ENCODE measurements at regions not wholly inside any gene's neighbourhood (a gene's known extent, or its start where the extent isn't known, plus 50 kb on each side); places are given as distances from the start of the nearest gene placed in this dataset.

DNA sequence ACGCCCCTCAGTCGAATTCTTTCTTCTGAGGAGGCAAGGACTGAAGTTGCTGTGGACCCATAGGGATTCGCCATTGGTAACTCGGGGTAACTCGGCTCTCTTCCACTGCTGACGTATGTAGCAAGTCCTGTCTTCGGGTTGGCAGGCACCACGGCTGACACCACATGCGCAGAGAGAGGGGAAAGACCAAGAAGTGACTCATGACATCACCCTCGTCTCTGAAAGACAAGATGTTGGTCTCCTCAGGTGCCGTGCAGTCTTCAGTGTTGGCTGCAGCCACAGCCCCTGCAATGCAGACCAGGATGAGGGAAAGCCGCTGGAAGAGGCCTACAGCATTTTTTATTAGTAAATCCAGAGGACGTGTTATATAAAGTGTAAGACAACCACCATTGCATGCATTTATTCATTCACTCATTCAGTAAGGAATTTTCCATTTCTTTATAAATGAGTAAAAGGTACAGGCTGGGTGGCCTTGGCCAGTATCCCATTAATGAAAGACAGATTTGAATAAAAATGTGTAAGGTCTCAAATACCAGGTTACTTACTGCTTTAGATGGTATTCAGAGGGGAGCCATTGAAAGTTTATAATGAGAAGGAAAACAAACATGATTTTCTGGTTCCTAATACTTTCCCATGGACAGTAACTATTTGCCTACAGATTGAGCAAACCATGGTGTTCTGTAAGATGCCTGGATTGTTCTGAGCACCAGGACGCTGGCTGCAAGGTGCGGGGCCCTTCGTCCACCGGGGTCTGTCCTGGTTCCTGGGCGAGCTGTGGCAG is 50.7 kb upstream of the IRF2BP2 start:
- TF ChIP-seq, protein P1, sequence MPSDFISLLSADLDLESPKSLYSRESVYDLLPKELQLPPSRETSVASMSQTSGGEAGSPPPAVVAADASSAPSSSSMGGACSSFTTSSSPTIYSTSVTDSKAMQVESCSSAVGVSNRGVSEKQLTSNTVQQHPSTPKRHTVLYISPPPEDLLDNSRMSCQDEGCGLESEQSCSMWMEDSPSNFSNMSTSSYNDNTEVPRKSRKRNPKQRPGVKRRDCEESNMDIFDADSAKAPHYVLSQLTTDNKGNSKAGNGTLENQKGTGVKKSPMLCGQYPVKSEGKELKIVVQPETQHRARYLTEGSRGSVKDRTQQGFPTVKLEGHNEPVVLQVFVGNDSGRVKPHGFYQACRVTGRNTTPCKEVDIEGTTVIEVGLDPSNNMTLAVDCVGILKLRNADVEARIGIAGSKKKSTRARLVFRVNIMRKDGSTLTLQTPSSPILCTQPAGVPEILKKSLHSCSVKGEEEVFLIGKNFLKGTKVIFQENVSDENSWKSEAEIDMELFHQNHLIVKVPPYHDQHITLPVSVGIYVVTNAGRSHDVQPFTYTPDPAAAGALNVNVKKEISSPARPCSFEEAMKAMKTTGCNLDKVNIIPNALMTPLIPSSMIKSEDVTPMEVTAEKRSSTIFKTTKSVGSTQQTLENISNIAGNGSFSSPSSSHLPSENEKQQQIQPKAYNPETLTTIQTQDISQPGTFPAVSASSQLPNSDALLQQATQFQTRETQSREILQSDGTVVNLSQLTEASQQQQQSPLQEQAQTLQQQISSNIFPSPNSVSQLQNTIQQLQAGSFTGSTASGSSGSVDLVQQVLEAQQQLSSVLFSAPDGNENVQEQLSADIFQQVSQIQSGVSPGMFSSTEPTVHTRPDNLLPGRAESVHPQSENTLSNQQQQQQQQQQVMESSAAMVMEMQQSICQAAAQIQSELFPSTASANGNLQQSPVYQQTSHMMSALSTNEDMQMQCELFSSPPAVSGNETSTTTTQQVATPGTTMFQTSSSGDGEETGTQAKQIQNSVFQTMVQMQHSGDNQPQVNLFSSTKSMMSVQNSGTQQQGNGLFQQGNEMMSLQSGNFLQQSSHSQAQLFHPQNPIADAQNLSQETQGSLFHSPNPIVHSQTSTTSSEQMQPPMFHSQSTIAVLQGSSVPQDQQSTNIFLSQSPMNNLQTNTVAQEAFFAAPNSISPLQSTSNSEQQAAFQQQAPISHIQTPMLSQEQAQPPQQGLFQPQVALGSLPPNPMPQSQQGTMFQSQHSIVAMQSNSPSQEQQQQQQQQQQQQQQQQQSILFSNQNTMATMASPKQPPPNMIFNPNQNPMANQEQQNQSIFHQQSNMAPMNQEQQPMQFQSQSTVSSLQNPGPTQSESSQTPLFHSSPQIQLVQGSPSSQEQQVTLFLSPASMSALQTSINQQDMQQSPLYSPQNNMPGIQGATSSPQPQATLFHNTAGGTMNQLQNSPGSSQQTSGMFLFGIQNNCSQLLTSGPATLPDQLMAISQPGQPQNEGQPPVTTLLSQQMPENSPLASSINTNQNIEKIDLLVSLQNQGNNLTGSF (CRISPR knock-in tag; IDR thresholded peaks at IDR 0.05) = no peak
- TF ChIP-seq MLLT10 (CRISPR knock-in tag; IDR thresholded peaks at IDR 0.05) (no peak), NR2F1 (CRISPR knock-in tag; IDR thresholded peaks at IDR 0.05) (no peak), NFYB (CRISPR knock-in tag; IDR thresholded peaks at IDR 0.05) (no peak), ZNF616 (CRISPR knock-in tag; IDR thresholded peaks at IDR 0.05; ENCODE audit: low read depth) (no peak), RELA (CRISPR knock-in tag; IDR thresholded peaks at IDR 0.05) (no peak)
- TF ChIP-seq, protein P2, sequence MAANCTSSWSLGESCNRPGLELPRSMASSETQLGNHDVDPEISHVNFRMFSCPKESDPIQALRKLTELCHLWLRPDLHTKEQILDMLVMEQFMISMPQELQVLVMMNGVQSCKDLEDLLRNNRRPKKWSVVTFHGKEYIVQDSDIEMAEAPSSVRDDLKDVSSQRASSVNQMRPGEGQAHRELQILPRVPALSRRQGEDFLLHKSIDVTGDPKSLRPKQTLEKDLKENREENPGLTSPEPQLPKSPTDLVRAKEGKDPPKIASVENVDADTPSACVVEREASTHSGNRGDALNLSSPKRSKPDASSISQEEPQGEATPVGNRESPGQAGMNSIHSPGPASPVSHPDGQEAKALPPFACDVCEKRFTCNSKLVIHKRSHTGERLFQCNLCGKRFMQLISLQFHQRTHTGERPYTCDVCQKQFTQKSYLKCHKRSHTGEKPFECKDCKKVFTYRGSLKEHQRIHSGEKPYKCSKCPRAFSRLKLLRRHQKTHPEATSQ (CRISPR knock-in tag; IDR thresholded peaks at IDR 0.05; ENCODE audit: borderline replicate concordance) = no peak
- TF ChIP-seq, protein P3, sequence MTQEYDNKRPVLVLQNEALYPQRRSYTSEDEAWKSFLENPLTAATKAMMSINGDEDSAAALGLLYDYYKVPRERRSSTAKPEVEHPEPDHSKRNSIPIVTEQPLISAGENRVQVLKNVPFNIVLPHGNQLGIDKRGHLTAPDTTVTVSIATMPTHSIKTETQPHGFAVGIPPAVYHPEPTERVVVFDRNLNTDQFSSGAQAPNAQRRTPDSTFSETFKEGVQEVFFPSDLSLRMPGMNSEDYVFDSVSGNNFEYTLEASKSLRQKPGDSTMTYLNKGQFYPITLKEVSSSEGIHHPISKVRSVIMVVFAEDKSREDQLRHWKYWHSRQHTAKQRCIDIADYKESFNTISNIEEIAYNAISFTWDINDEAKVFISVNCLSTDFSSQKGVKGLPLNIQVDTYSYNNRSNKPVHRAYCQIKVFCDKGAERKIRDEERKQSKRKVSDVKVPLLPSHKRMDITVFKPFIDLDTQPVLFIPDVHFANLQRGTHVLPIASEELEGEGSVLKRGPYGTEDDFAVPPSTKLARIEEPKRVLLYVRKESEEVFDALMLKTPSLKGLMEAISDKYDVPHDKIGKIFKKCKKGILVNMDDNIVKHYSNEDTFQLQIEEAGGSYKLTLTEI (CRISPR knock-in tag; conservative IDR thresholded peaks at IDR 0.05) = no peak
- TF ChIP-seq, protein P4, sequence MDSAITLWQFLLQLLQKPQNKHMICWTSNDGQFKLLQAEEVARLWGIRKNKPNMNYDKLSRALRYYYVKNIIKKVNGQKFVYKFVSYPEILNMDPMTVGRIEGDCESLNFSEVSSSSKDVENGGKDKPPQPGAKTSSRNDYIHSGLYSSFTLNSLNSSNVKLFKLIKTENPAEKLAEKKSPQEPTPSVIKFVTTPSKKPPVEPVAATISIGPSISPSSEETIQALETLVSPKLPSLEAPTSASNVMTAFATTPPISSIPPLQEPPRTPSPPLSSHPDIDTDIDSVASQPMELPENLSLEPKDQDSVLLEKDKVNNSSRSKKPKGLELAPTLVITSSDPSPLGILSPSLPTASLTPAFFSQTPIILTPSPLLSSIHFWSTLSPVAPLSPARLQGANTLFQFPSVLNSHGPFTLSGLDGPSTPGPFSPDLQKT (CRISPR knock-in tag; IDR thresholded peaks at IDR 0.05; ENCODE audit: borderline replicate concordance) = no peak
- TF ChIP-seq, protein P5, sequence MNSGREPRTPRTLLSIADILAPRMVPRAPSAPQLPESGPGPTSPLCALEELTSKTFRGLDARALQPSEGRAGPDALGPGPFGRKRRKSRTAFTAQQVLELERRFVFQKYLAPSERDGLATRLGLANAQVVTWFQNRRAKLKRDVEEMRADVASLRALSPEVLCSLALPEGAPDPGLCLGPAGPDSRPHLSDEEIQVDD (CRISPR knock-in tag; IDR thresholded peaks at IDR 0.05; ENCODE audit: borderline replicate concordance) = no peak
- Histone ChIP-seq H3K27ac (ENCODE audit: extremely low read length, insufficient read depth, low read length) (no peak overlapping the region), H3K9ac (ENCODE audit: insufficient read depth, low read depth, low read length) (no peak overlapping the region), H3K4me3 (replicated peaks in 1 of 3; ENCODE audit: insufficient read depth in 1 of 3, low read depth in 2 of 3, low read length in 3 of 3) (no peak overlapping the region), H3K4me1 (ENCODE audit: insufficient read depth, low read length) (peaks cover 74% of the 10 kb centered on the region), H3K79me2 (ENCODE audit: insufficient read depth, low read length) (no peaks in the 10 kb centered on the region), H3K9me3 (ENCODE audit: low read length) (no peaks in the 10 kb centered on the region), H2AFZ (ENCODE audit: low read length) (no peak overlapping the region), H3K27me3 (ENCODE audit: control insufficient read depth in 1 of 2, insufficient read depth in 2 of 2, low read length in 2 of 2) (no peaks in the 10 kb centered on the region), H3K4me2 (ENCODE audit: low read depth, low read length) (no peak overlapping the region), H4K20me1 (ENCODE audit: insufficient read depth, low read length) (no peaks in the 10 kb centered on the region), H3K36me3 (replicated peaks in 1 of 2; ENCODE audit: control insufficient read depth in 1 of 2, insufficient read depth in 2 of 2, low read length in 2 of 2) (no peaks in the 10 kb centered on the region)
- ChIA-PET CTCF (ENCODE audit: low intra/inter-chr PET ratio, low total read pairs) (no interaction called here), POLR2A (no interaction called here)
- in situ Hi-C loops (cut with HindIII; ENCODE audit: extremely low pct_ligation_motif_present, low pct_unique_long_range_greater_than_20kb) (no loop called here), intact Hi-C loops (cut with micrococcal nuclease; ENCODE audit: unreplicated experiment) (no loop called here)
- DNase-seq (ENCODE audit: low spot score) = no peak
- ATAC-seq = no peak
- BruUV-seq (replicated peaks) = no TSS peak
- 96% methylated on average over 16 of the region's 18 CpGs for WGBS (ENCODE audit: low lambda C conversion rate)
- FAIRE-seq = no peak
